ENCODE measurements at regions not wholly inside any gene's neighbourhood (a gene's known extent, or its start where the extent isn't known, plus 50 kb on each side); places are given as distances from the start of the nearest gene placed in this dataset.

DNA sequence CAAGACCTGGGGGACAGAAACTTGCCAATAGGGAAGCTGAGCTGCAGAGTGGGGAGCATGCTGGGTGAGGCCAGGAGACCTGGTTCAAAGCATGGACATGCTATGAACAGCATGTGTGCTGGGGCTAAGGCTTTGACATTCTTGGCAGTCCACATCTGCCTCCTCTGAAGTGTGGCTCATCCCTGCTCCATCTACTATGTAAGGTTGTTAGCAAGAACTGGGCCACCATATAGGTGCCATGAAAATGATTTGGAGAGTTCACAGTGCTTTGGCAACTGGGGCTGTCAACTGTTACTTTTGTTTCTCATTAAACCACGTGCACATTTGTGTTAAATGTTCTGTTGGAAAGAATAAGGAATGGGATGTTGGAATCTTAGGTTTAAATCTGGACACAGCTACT, 311.1 kb downstream of the CDC5L start:
- H3K4me1 ChIP-seq (ENCODE audit: control insufficient read depth in 2 of 2, insufficient read depth in 2 of 2, low read length in 2 of 2): no peaks in the 10 kb centered on the region
- CTCF ChIA-PET: no interaction called here
- no peak for DNase-seq
- no peaks in the 10 kb centered on the region for H3K9me3 ChIP-seq (ENCODE audit: control insufficient read depth in 2 of 3, low read length in 3 of 3)
- no peak overlapping the region for H3K4me3 Mint-ChIP-seq
- H3K27me3 ChIP-seq (ENCODE audit: control insufficient read depth in 2 of 2, insufficient read depth in 2 of 2, low read length in 2 of 2): no peaks in the 10 kb centered on the region
- H3K27ac Mint-ChIP-seq: no peak overlapping the region
- no peak overlapping the region for H3K4me3 ChIP-seq (ENCODE audit: low read length)
- H3K4me1 Mint-ChIP-seq: peaks cover 0 to 8% (median 5%) of the 10 kb centered on the region in 7 donors
- H3K27ac ChIP-seq (ENCODE audit: low read depth, low read length): no peak overlapping the region
- peaks cover 0 to 6% (median 0%) of the 10 kb centered on the region in 5 donors for H3K27me3 Mint-ChIP-seq
- no peaks in the 10 kb centered on the region for H3K36me3 ChIP-seq (ENCODE audit: control insufficient read depth in 2 of 3, insufficient read depth in 3 of 3, low read length in 3 of 3)
- H3K9me3 Mint-ChIP-seq: peaks cover 0 to 4% (median 0%) of the 10 kb centered on the region in 11 donors
- H3K36me3 Mint-ChIP-seq: peaks cover 0 to 2% (median 0%) of the 10 kb centered on the region in 5 donors
- intact Hi-C loops (cut with micrococcal nuclease): no loop called here
- POLR2A ChIA-PET: no interaction called here
- ATAC-seq: no peak

DNA sequence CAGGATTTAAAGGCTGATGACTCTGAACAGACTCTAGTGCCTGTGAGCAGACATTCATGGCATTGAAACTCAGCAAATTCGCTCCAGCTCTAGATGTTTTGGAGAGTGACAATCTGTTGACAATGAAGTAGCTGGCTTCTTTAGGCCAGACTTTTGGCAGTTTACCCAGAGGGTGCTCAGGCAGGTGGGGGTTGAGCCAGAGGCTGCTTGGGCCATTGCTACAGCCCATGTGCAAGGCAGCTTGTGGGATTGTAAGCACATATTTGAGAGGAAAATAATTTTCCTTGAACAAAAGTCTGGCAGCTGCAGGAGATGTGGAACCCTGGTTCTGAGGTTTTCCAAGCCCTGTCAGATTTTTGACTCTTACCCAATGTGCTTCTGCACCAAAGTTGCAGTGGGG, 311.6 kb downstream of the CDC5L start:
- no peak overlapping the region for H3K4me3 Mint-ChIP-seq
- peaks cover 0 to 6% (median 0%) of the 10 kb centered on the region in 5 donors for H3K27me3 Mint-ChIP-seq
- no peak for ATAC-seq

DNA sequence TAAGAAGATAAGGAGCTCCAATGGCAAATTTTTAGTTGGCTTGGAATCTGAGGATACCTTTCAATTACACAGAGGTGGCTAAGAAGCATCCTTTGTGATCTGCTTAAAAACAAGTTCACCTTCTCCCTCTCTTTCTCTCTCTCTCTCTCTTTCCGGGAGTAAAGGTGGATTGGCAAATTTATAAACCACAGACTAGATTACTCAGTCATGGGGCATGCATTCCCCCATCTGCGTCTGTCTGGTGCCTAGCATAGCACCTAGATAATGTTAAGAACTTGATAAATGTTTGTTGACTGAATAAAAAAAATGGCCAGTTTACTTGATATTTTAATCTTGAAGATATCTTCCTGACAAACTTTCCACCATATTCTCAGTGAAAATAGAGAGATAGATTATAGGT, 312.3 kb downstream of the CDC5L start:
- peaks cover 0 to 11% of the 10 kb centered on the region in 2 donors for H3K4me1 ChIP-seq (ENCODE audit: control insufficient read depth in 2 of 2, insufficient read depth in 2 of 2, low read length in 2 of 2)
- ATAC-seq: no peak
- H3K36me3 ChIP-seq (ENCODE audit: control insufficient read depth in 2 of 3, insufficient read depth in 3 of 3, low read length in 3 of 3): no peaks in the 10 kb centered on the region
- Mint-ChIP-seq H3K27ac (no peak overlapping the region), H3K4me3 (no peak overlapping the region), H3K27me3 (peaks cover 0 to 6% (median 0%) of the 10 kb centered on the region in 5 donors), H3K4me1 (peaks cover 0 to 15% (median 5%) of the 10 kb centered on the region in 7 donors), H3K9me3 (peaks cover 0 to 4% (median 0%) of the 10 kb centered on the region in 11 donors), H3K36me3 (peaks cover 0 to 2% (median 0%) of the 10 kb centered on the region in 5 donors)
- POLR2A ChIA-PET: no interaction called here
- H3K4me3 ChIP-seq (ENCODE audit: low read length): no peak overlapping the region
- DNase-seq: no peak
- intact Hi-C loops (cut with micrococcal nuclease): no loop called here
- no peaks in the 10 kb centered on the region for H3K27me3 ChIP-seq (ENCODE audit: control insufficient read depth in 2 of 2, insufficient read depth in 2 of 2, low read length in 2 of 2)
- no peaks in the 10 kb centered on the region for H3K9me3 ChIP-seq (ENCODE audit: control insufficient read depth in 2 of 3, low read length in 3 of 3)
- CTCF ChIA-PET: no interaction called here
- H3K27ac ChIP-seq (ENCODE audit: low read depth, low read length): no peak overlapping the region

More for the DNA sequence above, 311.6 kb downstream of the CDC5L start:
- Histone ChIP-seq H3K9me3 (ENCODE audit: control insufficient read depth in 2 of 3, low read length in 3 of 3) (no peaks in the 10 kb centered on the region), H3K27me3 (ENCODE audit: control insufficient read depth in 2 of 2, insufficient read depth in 2 of 2, low read length in 2 of 2) (no peaks in the 10 kb centered on the region), H3K36me3 (ENCODE audit: control insufficient read depth in 2 of 3, insufficient read depth in 3 of 3, low read length in 3 of 3) (no peaks in the 10 kb centered on the region), H3K27ac (ENCODE audit: low read depth, low read length) (no peak overlapping the region), H3K4me1 (ENCODE audit: control insufficient read depth in 2 of 2, insufficient read depth in 2 of 2, low read length in 2 of 2) (peaks cover 0 to 3% of the 10 kb centered on the region in 2 donors), H3K4me3 (ENCODE audit: low read length) (no peak overlapping the region)
- DNase-seq: no peak
- ChIA-PET POLR2A (no interaction called here), CTCF (no interaction called here)
- intact Hi-C loops (cut with micrococcal nuclease): no loop called here
- Mint-ChIP-seq H3K4me1 (peaks cover 0 to 12% (median 5%) of the 10 kb centered on the region in 7 donors), H3K27ac (no peak overlapping the region), H3K36me3 (peaks cover 0 to 2% (median 0%) of the 10 kb centered on the region in 5 donors), H3K9me3 (peaks cover 0 to 4% (median 0%) of the 10 kb centered on the region in 11 donors)

DNA sequence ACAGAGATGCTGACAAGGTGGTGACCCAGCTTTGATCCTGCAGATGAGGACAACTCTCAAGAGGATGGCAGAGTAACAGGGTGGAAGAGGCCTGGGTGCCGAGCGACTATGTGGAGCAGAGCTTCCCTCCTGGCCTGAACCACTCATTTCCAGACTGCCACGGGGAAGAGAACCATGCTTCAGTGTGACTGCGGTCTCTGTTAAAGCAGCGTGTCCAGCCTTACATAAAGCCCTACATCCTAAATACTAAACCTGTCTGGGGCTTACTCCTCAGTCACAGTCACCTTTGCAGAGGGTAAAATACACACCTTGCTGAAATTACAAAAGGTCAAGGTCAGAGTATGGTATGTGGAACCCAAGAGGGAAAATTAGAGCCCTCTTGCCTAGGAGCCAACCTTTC, 312.9 kb downstream of the CDC5L start:
- ChIA-PET POLR2A (interaction anchor here (0.6 kb wide), 1 partner anchor 724 kb away, joined by 3 read pairs; no protein-coding TSS in a partner anchor), CTCF (no interaction called here)
- H3K4me3 Mint-ChIP-seq: no peak overlapping the region
- H3K9me3 ChIP-seq (ENCODE audit: control insufficient read depth in 2 of 3, low read length in 3 of 3): no peaks in the 10 kb centered on the region
- ATAC-seq: no peak
- H3K27ac ChIP-seq (ENCODE audit: low read depth, low read length): no peak overlapping the region
- no peak overlapping the region for H3K27ac Mint-ChIP-seq
- H3K27me3 Mint-ChIP-seq: peaks cover 0 to 6% (median 0%) of the 10 kb centered on the region in 5 donors
- H3K36me3 Mint-ChIP-seq: peaks cover 0 to 2% (median 0%) of the 10 kb centered on the region in 5 donors
- intact Hi-C loops (cut with micrococcal nuclease): no loop called here
- peaks cover 0 to 12% of the 10 kb centered on the region in 2 donors for H3K4me1 ChIP-seq (ENCODE audit: control insufficient read depth in 2 of 2, insufficient read depth in 2 of 2, low read length in 2 of 2)
- H3K4me3 ChIP-seq (ENCODE audit: low read length): no peak overlapping the region
- peaks cover 0 to 17% (median 5%) of the 10 kb centered on the region in 7 donors for H3K4me1 Mint-ChIP-seq
- no peak for DNase-seq
- no peaks in the 10 kb centered on the region for H3K27me3 ChIP-seq (ENCODE audit: control insufficient read depth in 2 of 2, insufficient read depth in 2 of 2, low read length in 2 of 2)
- no peaks in the 10 kb centered on the region for H3K36me3 ChIP-seq (ENCODE audit: control insufficient read depth in 2 of 3, insufficient read depth in 3 of 3, low read length in 3 of 3)
- H3K9me3 Mint-ChIP-seq: peaks cover 0 to 4% (median 0%) of the 10 kb centered on the region in 11 donors

DNA sequence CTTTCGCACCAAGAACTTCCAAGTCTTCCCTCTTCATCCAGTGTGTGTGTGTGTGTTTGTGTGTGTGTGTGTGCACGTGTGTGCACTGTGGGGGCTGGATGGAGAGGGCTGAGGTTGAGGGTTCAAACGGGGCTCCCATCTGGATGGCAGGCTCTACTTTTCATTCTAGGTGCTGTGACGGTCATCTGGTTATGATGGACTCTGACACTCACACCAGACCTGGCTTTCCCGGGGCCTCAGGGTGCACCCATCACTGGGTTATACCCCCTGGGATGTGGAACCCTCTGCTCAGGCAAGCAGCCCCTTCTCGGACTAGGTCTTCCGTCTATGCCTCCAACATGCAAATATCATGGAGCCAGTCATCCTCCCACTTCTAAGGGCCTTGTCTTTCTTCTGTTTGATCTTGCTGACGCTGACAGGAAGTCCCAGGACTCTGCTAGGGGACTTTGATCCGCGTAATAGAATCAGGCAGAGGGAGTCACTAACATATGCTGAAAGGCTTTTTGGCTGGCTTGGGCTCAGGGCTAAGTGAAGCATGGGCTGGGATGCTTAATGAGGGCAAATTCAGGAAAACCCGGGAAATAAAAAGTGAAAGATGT, 313.6 kb downstream of the CDC5L start:
- Histone ChIP-seq H3K9me3 (ENCODE audit: control insufficient read depth in 2 of 3, low read length in 3 of 3) (no peaks in the 10 kb centered on the region), H3K4me1 (ENCODE audit: control insufficient read depth in 2 of 2, insufficient read depth in 2 of 2, low read length in 2 of 2) (peaks cover 0 to 12% of the 10 kb centered on the region in 2 donors), H3K27me3 (ENCODE audit: control insufficient read depth in 2 of 2, insufficient read depth in 2 of 2, low read length in 2 of 2) (no peaks in the 10 kb centered on the region), H3K27ac (ENCODE audit: low read depth, low read length) (no peak overlapping the region), H3K36me3 (ENCODE audit: control insufficient read depth in 2 of 3, insufficient read depth in 3 of 3, low read length in 3 of 3) (no peaks in the 10 kb centered on the region), H3K4me3 (ENCODE audit: low read length) (no peak overlapping the region)
- Mint-ChIP-seq H3K36me3 (peaks cover 0 to 6% (median 0%) of the 10 kb centered on the region in 5 donors), H3K9me3 (peaks cover 0 to 4% (median 0%) of the 10 kb centered on the region in 11 donors), H3K4me3 (peak overlapping the region in 1 of 10 donors; percentile 18), H3K4me1 (peaks cover 0 to 17% (median 5%) of the 10 kb centered on the region in 7 donors), H3K27ac (peak overlapping the region in 4 of 9 donors; percentile 19 to 78 (median 55)), H3K27me3 (peaks cover 0 to 6% (median 0%) of the 10 kb centered on the region in 5 donors)
- DNase-seq (peak in 6 of 9 donors; percentile 13 to 34 (median 22)), ATAC-seq (peak; percentile 40)
- ChIA-PET POLR2A (interaction anchor here (0.6 kb wide), 1 partner anchor 723 kb away, joined by 3 read pairs; no protein-coding TSS in a partner anchor), CTCF (no interaction called here)
- intact Hi-C loops (cut with micrococcal nuclease): no loop called here

DNA sequence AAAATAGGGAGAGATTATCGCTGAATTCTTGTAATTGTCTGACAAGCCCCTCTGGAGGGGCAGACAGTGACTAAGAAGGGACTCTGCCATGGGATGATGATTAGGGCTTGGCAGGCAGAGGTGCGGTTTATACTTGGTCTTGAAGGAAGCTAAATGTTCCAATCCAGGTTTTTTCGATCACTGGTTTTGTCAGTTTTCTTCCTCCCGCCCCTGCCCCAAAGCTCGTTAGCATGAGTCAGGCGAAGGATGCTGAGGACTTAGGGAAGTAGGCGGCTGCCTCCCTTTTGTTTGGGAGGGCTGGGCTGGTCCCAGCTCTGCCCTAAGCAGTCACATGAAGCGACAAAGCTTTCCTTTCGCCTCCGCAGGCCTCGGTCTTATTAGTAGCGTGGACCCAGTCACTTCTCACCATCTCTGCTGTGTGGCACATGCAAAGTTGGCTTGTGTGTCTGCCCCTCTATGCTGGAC, 314.2 kb downstream of the CDC5L start:
- Mint-ChIP-seq H3K27me3 (peaks cover 0 to 6% (median 0%) of the 10 kb centered on the region in 5 donors), H3K27ac (peak overlapping the region in 4 of 9 donors; percentile 19 to 78 (median 55)), H3K4me3 (peak overlapping the region in 1 of 10 donors; percentile 18), H3K36me3 (peaks cover 0 to 6% (median 0%) of the 10 kb centered on the region in 5 donors), H3K4me1 (peaks cover 0 to 17% (median 5%) of the 10 kb centered on the region in 7 donors), H3K9me3 (peaks cover 0 to 4% (median 0%) of the 10 kb centered on the region in 11 donors)
- no peak overlapping the region for H3K4me3 ChIP-seq (ENCODE audit: low read length)
- DNase-seq (no peak), ATAC-seq (no peak)
- no peaks in the 10 kb centered on the region for H3K27me3 ChIP-seq (ENCODE audit: control insufficient read depth in 2 of 2, insufficient read depth in 2 of 2, low read length in 2 of 2)
- intact Hi-C loops (cut with micrococcal nuclease): no loop called here
- H3K9me3 ChIP-seq (ENCODE audit: control insufficient read depth in 2 of 3, low read length in 3 of 3): no peaks in the 10 kb centered on the region
- peaks cover 0 to 12% of the 10 kb centered on the region in 2 donors for H3K4me1 ChIP-seq (ENCODE audit: control insufficient read depth in 2 of 2, insufficient read depth in 2 of 2, low read length in 2 of 2)
- ChIA-PET POLR2A (no interaction called here), CTCF (no interaction called here)
- no peaks in the 10 kb centered on the region for H3K36me3 ChIP-seq (ENCODE audit: control insufficient read depth in 2 of 3, insufficient read depth in 3 of 3, low read length in 3 of 3)
- no peak overlapping the region for H3K27ac ChIP-seq (ENCODE audit: low read depth, low read length)

Measured in naive thymus-derived CD4-positive, alpha-beta T cell (primary cell).